Mesenchymal stem cell (in vitro differentiated cells and primary cell): ENCODE measurements at regions not wholly inside any gene's neighbourhood (a gene's known extent, or its start where the extent isn't known, plus 50 kb on each side); places are given as distances from the start of the nearest gene placed in this dataset.
A peak's percentile ranks its signal among the peaks of the same experiment; 100 is the strongest.

Experiments
- DNase-seq: peaks from one replicate; pipeline ENCODE4 v3.0.0-alpha.2; 2013
- H2AFZ ChIP-seq: one replicate; pipeline ENCODE4 v1.6.1; 2013; ENCODE audit warnings: low read depth, mild to moderate bottlenecking, control low read depth, inconsistent platforms, low read length, moderate library complexity
- H2AK5ac ChIP-seq: 2 replicates; pipeline ENCODE4 v1.6.1; 2013; ENCODE audit warnings: low read length, moderate library complexity, mild to moderate bottlenecking, inconsistent platforms; ENCODE audit not compliant: severe bottlenecking
- H2BK120ac ChIP-seq: one replicate; pipeline ENCODE4 v1.6.1; 2013; ENCODE audit warnings: low read depth, mild to moderate bottlenecking, inconsistent platforms, low read length, moderate library complexity
- H2BK12ac ChIP-seq, 2 experiments: one replicate each; pipeline ENCODE4 v1.6.1; 2013; ENCODE audit warnings: inconsistent platforms in 2 of 2, low read length in 2 of 2, mild to moderate bottlenecking in 2 of 2, moderate library complexity in 2 of 2, control low read depth in 1 of 2
- H2BK15ac ChIP-seq: one replicate; pipeline ENCODE4 v1.6.1; 2013; ENCODE audit warnings: mild to moderate bottlenecking, low read depth, inconsistent platforms; ENCODE audit not compliant: poor library complexity, severe bottlenecking
- H2BK5ac ChIP-seq: 2 replicates; pipeline ENCODE4 v1.6.1; 2013; ENCODE audit warnings: low read depth, mild to moderate bottlenecking, low read length, control low read depth, inconsistent platforms; ENCODE audit not compliant: poor library complexity, severe bottlenecking
- H3K14ac ChIP-seq, 2 experiments: one replicate each; pipeline ENCODE4 v1.6.1; 2013; ENCODE audit warnings: inconsistent platforms in 2 of 2, low read length in 2 of 2, control low read depth in 1 of 2, mild to moderate bottlenecking in 1 of 2, moderate library complexity in 1 of 2
- H3K18ac ChIP-seq, 2 experiments: one replicate each; pipeline ENCODE4 v1.6.1; 2013; ENCODE audit warnings: inconsistent platforms in 2 of 2, low read length in 2 of 2, control low read depth in 1 of 2, low read depth in 1 of 2, mild to moderate bottlenecking in 1 of 2
- H3K23ac ChIP-seq, 2 experiments: one replicate each; pipeline ENCODE4 v1.6.1; 2013; ENCODE audit warnings: inconsistent platforms in 2 of 2, low read length in 2 of 2, mild to moderate bottlenecking in 2 of 2, moderate library complexity in 2 of 2, control low read depth in 1 of 2
- H3K27ac ChIP-seq: 2 replicates; pipeline ENCODE4 v1.5.1; 2013; ENCODE audit warnings: mild to moderate bottlenecking, moderate library complexity, low read length, control low read depth, inconsistent platforms; ENCODE audit not compliant: poor library complexity, severe bottlenecking
- H3K27me3 ChIP-seq, 2 experiments: 2 replicates each; pipeline versions ENCODE4 v1.6.1 to v1.7.0; 2013; ENCODE audit warnings: low read length in 2 of 2, mild to moderate bottlenecking in 2 of 2, moderate library complexity in 2 of 2, control low read depth in 1 of 2, inconsistent platforms in 1 of 2; ENCODE audit not compliant: control insufficient read depth in 1 of 2, insufficient read depth in 1 of 2
- H3K36me3 ChIP-seq, 2 experiments: 2 replicates each; pipeline versions ENCODE4 v1.6.1 to v1.7.0; 2013; ENCODE audit warnings: low read length in 2 of 2, control low read depth in 1 of 2, inconsistent platforms in 1 of 2, low read depth in 1 of 2, mild to moderate bottlenecking in 1 of 2; ENCODE audit not compliant: insufficient read depth in 2 of 2, control insufficient read depth in 1 of 2
- H3K4ac ChIP-seq, 2 experiments: one replicate each; pipeline ENCODE4 v1.6.1; 2013; ENCODE audit warnings: inconsistent platforms in 2 of 2, low read length in 2 of 2, mild to moderate bottlenecking in 2 of 2, moderate library complexity in 2 of 2, control low read depth in 1 of 2, low read depth in 1 of 2
- H3K4me1 ChIP-seq: 2 replicates; pipeline ENCODE4 v1.6.1; 2013; ENCODE audit warnings: low read depth, low read length, control low read depth; ENCODE audit not compliant: control insufficient read depth, insufficient read depth
- H3K4me2 ChIP-seq: 2 replicates; pipeline ENCODE4 v1.6.1; 2013; ENCODE audit warnings: low read length, mild to moderate bottlenecking, inconsistent platforms; ENCODE audit not compliant: poor library complexity, severe bottlenecking
- H3K4me3 ChIP-seq, 2 experiments: 2 replicates each; pipeline versions ENCODE4 v1.5.1 to v1.7.0; 2013; ENCODE audit warnings: low read length in 2 of 2, mild to moderate bottlenecking in 2 of 2, control low read depth in 1 of 2, low read depth in 1 of 2; ENCODE audit not compliant: insufficient read depth in 1 of 2
- H3K79me1 ChIP-seq: replicated peaks from 2 replicates; pipeline ENCODE4 v1.6.1; 2013; ENCODE audit warnings: mild to moderate bottlenecking, control low read depth, low read length, inconsistent platforms; ENCODE audit not compliant: poor library complexity, severe bottlenecking
- H3K9ac ChIP-seq: 2 replicates; pipeline ENCODE4 v1.7.0; 2013; ENCODE audit warnings: mild to moderate bottlenecking, low read length, moderate library complexity
- H3K9me3 ChIP-seq: 2 replicates; pipeline ENCODE4 v1.7.0; 2013; ENCODE audit warnings: mild to moderate bottlenecking, low read length; ENCODE audit not compliant: control insufficient read depth
- H4K8ac ChIP-seq: one replicate; pipeline ENCODE4 v1.6.1; 2013; ENCODE audit warnings: inconsistent platforms, mild to moderate bottlenecking, low read length, moderate library complexity
- H4K91ac ChIP-seq: one replicate; pipeline ENCODE4 v1.6.1; 2013; ENCODE audit warnings: mild to moderate bottlenecking, low read length, inconsistent platforms
- WGBS: methylation state at CpG from one replicate; pipeline ENCODE4 v1.1.7; 2013; ENCODE audit warnings: mixed read lengths; 5-methylcytosine and 5-hydroxymethylcytosine counted together

- no peak overlapping the region for H4K8ac ChIP-seq
- no peak overlapping the region for H2BK5ac ChIP-seq
- H4K91ac ChIP-seq: no peak overlapping the region
- no peak overlapping the region for H3K14ac ChIP-seq
- H2BK120ac ChIP-seq: no peak overlapping the region
- H2AK5ac ChIP-seq: no peak overlapping the region
- H2AFZ ChIP-seq: no peak overlapping the region
- DNase-seq: no peak
- no peak overlapping the region for H3K4ac ChIP-seq
- no peaks in the 10 kb centered on the region for H3K36me3 ChIP-seq
- H2BK12ac ChIP-seq: no peak overlapping the region
- 89% methylated on average over 1 of the region's 2 CpGs for WGBS
- no peak overlapping the region for H3K18ac ChIP-seq
- no peak overlapping the region for H3K4me3 ChIP-seq
- no peaks in the 10 kb centered on the region for H3K9me3 ChIP-seq
- H3K27me3 ChIP-seq: peaks cover 0 to 9% of the 10 kb centered on the region in 2 experiments
- no peak overlapping the region for H3K23ac ChIP-seq
- peaks cover 1% of the 10 kb centered on the region for H3K4me1 ChIP-seq
- H3K4me2 ChIP-seq: no peak overlapping the region
- H3K79me1 ChIP-seq: no peaks in the 10 kb centered on the region
- no peak overlapping the region for H3K9ac ChIP-seq
- H3K27ac ChIP-seq: no peak overlapping the region
- no peak overlapping the region for H2BK15ac ChIP-seq
These were observed 392.7 kb downstream of the UQCRFS1 start for GRCh38 chr19:28820289-28820688.

- Histone ChIP-seq H2BK12ac (no peak overlapping the region), H3K4me3 (no peak overlapping the region), H3K36me3 (no peaks in the 10 kb centered on the region), H2BK5ac (no peak overlapping the region), H3K18ac (no peak overlapping the region), H3K9me3 (no peaks in the 10 kb centered on the region), H3K4ac (no peak overlapping the region), H2AFZ (no peak overlapping the region), H4K91ac (no peak overlapping the region), H2BK120ac (no peak overlapping the region), H4K8ac (no peak overlapping the region), H3K14ac (no peak overlapping the region), H3K27me3 (no peaks in the 10 kb centered on the region), H3K79me1 (no peaks in the 10 kb centered on the region), H3K27ac (no peak overlapping the region), H2AK5ac (no peak overlapping the region), H3K23ac (no peak overlapping the region), H3K4me1 (no peaks in the 10 kb centered on the region), H3K4me2 (no peak overlapping the region), H2BK15ac (no peak overlapping the region), H3K9ac (no peak overlapping the region)
- no peak for DNase-seq
- WGBS: 49% methylated on average over 2 of the region's 2 CpGs
These were observed 397.7 kb downstream of the UQCRFS1 start for GRCh38 chr19:28815257-28815656.

- H2BK5ac ChIP-seq: no peak overlapping the region
- DNase-seq: no peak
- H2BK120ac ChIP-seq: no peak overlapping the region
- no peak overlapping the region for H3K14ac ChIP-seq
- H3K27me3 ChIP-seq: peaks cover 17 to 32% of the 10 kb centered on the region in 2 experiments
- no CpG with 5 or more reads among the region's 3 CpGs for WGBS
- no peaks in the 10 kb centered on the region for H3K79me1 ChIP-seq
- H3K4me2 ChIP-seq: no peak overlapping the region
- H3K4me3 ChIP-seq: no peak overlapping the region
- H3K27ac ChIP-seq: no peak overlapping the region
- peaks cover 6% of the 10 kb centered on the region for H3K4me1 ChIP-seq
- no peak overlapping the region for H3K23ac ChIP-seq
- no peaks in the 10 kb centered on the region for H3K9me3 ChIP-seq
- no peak overlapping the region for H3K9ac ChIP-seq
- H3K4ac ChIP-seq: no peak overlapping the region
- no peak overlapping the region for H4K8ac ChIP-seq
- no peak overlapping the region for H2AFZ ChIP-seq
- H3K36me3 ChIP-seq: no peaks in the 10 kb centered on the region
- H2AK5ac ChIP-seq: no peak overlapping the region
- no peak overlapping the region for H4K91ac ChIP-seq
- H2BK15ac ChIP-seq: no peak overlapping the region
- no peak overlapping the region for H2BK12ac ChIP-seq
- no peak overlapping the region for H3K18ac ChIP-seq
These were observed 418.6 kb downstream of the UQCRFS1 start for GRCh38 chr19:28794301-28794700.

GRCh38 chr19:28793391-28794168, 419.4 kb downstream of the UQCRFS1 start:
- Histone ChIP-seq H4K8ac (no peak overlapping the region), H2BK15ac (no peak overlapping the region), H2BK5ac (no peak overlapping the region), H3K79me1 (no peaks in the 10 kb centered on the region), H3K27me3 (peaks cover 17 to 32% of the 10 kb centered on the region in 2 experiments), H2AK5ac (no peak overlapping the region), H3K36me3 (no peaks in the 10 kb centered on the region), H3K4me2 (peak overlapping the region; percentile 3), H3K18ac (no peak overlapping the region), H3K9me3 (no peaks in the 10 kb centered on the region), H3K23ac (no peak overlapping the region), H3K4me3 (peak overlapping the region in 1 of 2 experiments; percentile 36), H2BK120ac (no peak overlapping the region), H2BK12ac (no peak overlapping the region), H3K4ac (no peak overlapping the region), H3K4me1 (peaks cover 6% of the 10 kb centered on the region), H3K27ac (no peak overlapping the region), H2AFZ (peak overlapping the region; percentile 11), H4K91ac (no peak overlapping the region), H3K9ac (no peak overlapping the region), H3K14ac (no peak overlapping the region)
- 3% methylated on average over 85 of the region's 97 CpGs for WGBS
- DNase-seq: no peak
